Memory B cell (primary cell): ENCODE measurements at regions not wholly inside any gene's neighbourhood (a gene's known extent, or its start where the extent isn't known, plus 50 kb on each side); places are given as distances from the start of the nearest gene placed in this dataset.

ENCODE experiments used
- ATAC-seq: fragments of 150-1000 bp; cut with Tn5 transposase; 2 replicates; pipeline ENCODE4 v1.10.0; 2021; ENCODE audit warnings: low read depth, mild to moderate bottlenecking, moderate library complexity
- DNase-seq, 2 donors: peaks; one replicate each; pipeline ENCODE4 v3.0.0; 2022; ENCODE audit warnings: low spot score in 2 of 2
- H3K27ac Mint-ChIP-seq: one replicate; pipeline ENCODE4 v1.8.0; 2022; ENCODE audit warnings: mild to moderate bottlenecking, moderate library complexity, mixed read lengths
- H3K27me3 Mint-ChIP-seq: one replicate; pipeline ENCODE4 v1.8.0; 2022; ENCODE audit warnings: mixed read lengths
- H3K36me3 Mint-ChIP-seq: one replicate; pipeline ENCODE4 v1.8.0; 2022; ENCODE audit warnings: mild to moderate bottlenecking, mixed read lengths
- H3K4me1 Mint-ChIP-seq: one replicate; pipeline ENCODE4 v1.8.0; 2022; ENCODE audit warnings: mixed read lengths
- H3K4me3 Mint-ChIP-seq: one replicate; pipeline ENCODE4 v1.8.0; 2022; ENCODE audit warnings: mild to moderate bottlenecking, moderate library complexity, mixed read lengths
- H3K9me3 Mint-ChIP-seq: one replicate; pipeline ENCODE4 v1.8.0; 2022; ENCODE audit warnings: mixed read lengths

- Mint-ChIP-seq H3K27ac (no peak overlapping the region), H3K4me3 (no peak overlapping the region), H3K9me3 (no peaks in the 10 kb centered on the region), H3K27me3 (no peaks in the 10 kb centered on the region), H3K36me3 (no peaks in the 10 kb centered on the region), H3K4me1 (no peaks in the 10 kb centered on the region)
- no peak for ATAC-seq
- DNase-seq: no peak
These were observed 921.9 kb downstream of the QKI start for GRCh38 chr6:164336455-164336854.

GRCh38 chr6:164331026-164331425, 916.5 kb downstream of the QKI start:
- no peaks in the 10 kb centered on the region for H3K4me1 Mint-ChIP-seq
- H3K9me3 Mint-ChIP-seq: no peaks in the 10 kb centered on the region
- no peak overlapping the region for H3K27ac Mint-ChIP-seq
- DNase-seq (no peak), ATAC-seq (no peak)
- no peak overlapping the region for H3K4me3 Mint-ChIP-seq
- H3K27me3 Mint-ChIP-seq: no peaks in the 10 kb centered on the region
- H3K36me3 Mint-ChIP-seq: no peaks in the 10 kb centered on the region

DNA sequence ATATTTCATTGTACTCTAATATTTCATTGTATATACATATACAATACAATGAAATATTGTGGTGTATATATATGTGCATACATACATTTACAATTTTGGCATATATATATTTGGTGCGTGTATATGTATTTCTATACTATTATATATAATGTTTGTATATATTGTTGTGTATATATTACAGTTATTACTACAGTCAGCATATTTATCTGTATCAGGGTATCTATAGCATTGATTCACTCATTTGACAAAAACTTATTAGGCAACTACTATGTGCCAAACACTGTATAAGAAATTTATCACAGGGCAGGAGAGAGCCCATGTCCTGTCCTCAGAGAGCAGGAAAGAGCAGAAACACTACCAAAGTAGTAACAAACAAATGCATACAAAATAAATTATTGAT, 910.6 kb downstream of the QKI start:
- no peak overlapping the region for H3K4me3 Mint-ChIP-seq
- H3K9me3 Mint-ChIP-seq: peaks cover 4% of the 10 kb centered on the region
- no peaks in the 10 kb centered on the region for H3K4me1 Mint-ChIP-seq
- no peak for DNase-seq
- no peaks in the 10 kb centered on the region for H3K27me3 Mint-ChIP-seq
- no peak overlapping the region for H3K27ac Mint-ChIP-seq
- H3K36me3 Mint-ChIP-seq: no peaks in the 10 kb centered on the region
- no peak for ATAC-seq

GRCh38 chr6:164322533-164322932, 908.0 kb downstream of the QKI start:
- Mint-ChIP-seq H3K9me3 (peaks cover 6% of the 10 kb centered on the region), H3K4me3 (no peak overlapping the region), H3K27ac (no peak overlapping the region), H3K4me1 (no peaks in the 10 kb centered on the region), H3K27me3 (no peaks in the 10 kb centered on the region), H3K36me3 (no peaks in the 10 kb centered on the region)
- ATAC-seq (no peak), DNase-seq (no peak)

GRCh38 chr6:164321297-164321696, 906.8 kb downstream of the QKI start:
- H3K9me3 Mint-ChIP-seq: peaks cover 6% of the 10 kb centered on the region

GRCh38 chr6:164315376-164315775, 900.9 kb downstream of the QKI start:
- Mint-ChIP-seq H3K27me3 (no peaks in the 10 kb centered on the region), H3K36me3 (no peaks in the 10 kb centered on the region), H3K27ac (no peak overlapping the region), H3K4me3 (no peak overlapping the region), H3K4me1 (no peaks in the 10 kb centered on the region), H3K9me3 (peaks cover 2% of the 10 kb centered on the region)
- ATAC-seq: no peak
- DNase-seq: no peak

More at GRCh38 chr6:164321297-164321696, 906.8 kb downstream of the QKI start:
- Mint-ChIP-seq H3K27ac (no peak overlapping the region), H3K36me3 (no peaks in the 10 kb centered on the region), H3K27me3 (no peaks in the 10 kb centered on the region), H3K4me1 (no peaks in the 10 kb centered on the region), H3K4me3 (no peak overlapping the region)
- DNase-seq (no peak), ATAC-seq (no peak)

- no peaks in the 10 kb centered on the region for H3K4me1 Mint-ChIP-seq
- H3K9me3 Mint-ChIP-seq: no peaks in the 10 kb centered on the region
- H3K27me3 Mint-ChIP-seq: no peaks in the 10 kb centered on the region
- no peaks in the 10 kb centered on the region for H3K36me3 Mint-ChIP-seq
- no peak for DNase-seq
- no peak overlapping the region for H3K4me3 Mint-ChIP-seq
- no peak for ATAC-seq
- no peak overlapping the region for H3K27ac Mint-ChIP-seq
These were observed 893.8 kb downstream of the QKI start for GRCh38 chr6:164308339-164308738.

GRCh38 chr6:164303102-164303964, 888.8 kb downstream of the QKI start:
- ATAC-seq (no peak), DNase-seq (no peak)
- Mint-ChIP-seq H3K27me3 (no peaks in the 10 kb centered on the region), H3K4me1 (no peaks in the 10 kb centered on the region), H3K9me3 (peaks cover 1% of the 10 kb centered on the region), H3K36me3 (no peaks in the 10 kb centered on the region), H3K27ac (no peak overlapping the region), H3K4me3 (no peak overlapping the region)

- DNase-seq: no peak
- Mint-ChIP-seq H3K36me3 (no peaks in the 10 kb centered on the region), H3K27me3 (no peaks in the 10 kb centered on the region), H3K4me1 (no peaks in the 10 kb centered on the region), H3K4me3 (no peak overlapping the region), H3K27ac (no peak overlapping the region), H3K9me3 (peaks cover 1% of the 10 kb centered on the region)
- no peak for ATAC-seq
These were observed 881.9 kb downstream of the QKI start for GRCh38 chr6:164296411-164296810.

DNA sequence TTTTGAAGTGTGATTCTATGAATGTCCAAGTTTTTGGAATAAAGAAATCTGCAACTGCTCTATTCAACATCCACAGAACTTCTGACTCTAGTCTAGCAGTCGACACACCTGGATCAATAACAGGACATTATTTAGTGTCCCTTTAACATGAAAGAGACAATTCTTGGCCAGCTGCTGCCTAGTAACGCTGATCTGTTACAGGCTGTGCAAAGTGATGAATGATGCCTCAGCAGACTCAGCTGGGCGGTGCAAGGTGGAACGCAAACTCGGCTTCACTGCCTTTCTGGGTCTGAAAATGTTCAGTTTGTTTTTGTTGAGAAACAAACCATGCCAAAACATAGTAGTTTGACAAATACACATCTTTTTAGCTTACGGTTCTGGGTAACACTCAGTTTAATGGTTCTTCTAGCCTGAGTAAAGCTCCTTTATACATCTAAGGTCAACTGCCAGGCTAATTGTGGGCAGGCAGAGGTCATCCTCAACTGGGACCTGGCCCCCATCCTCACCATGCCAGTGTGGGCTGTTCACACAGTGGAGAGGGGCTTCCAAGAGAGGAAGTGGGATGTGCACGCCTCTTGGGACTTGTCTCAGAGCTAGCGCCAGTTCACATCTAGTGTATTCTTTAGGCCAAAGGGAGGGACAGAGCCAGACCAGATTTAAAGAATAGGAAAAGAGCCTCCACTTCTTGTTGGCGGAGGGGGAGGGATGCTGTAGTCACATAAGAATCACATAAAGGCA, 879.7 kb downstream of the QKI start:
- H3K4me3 Mint-ChIP-seq: no peak overlapping the region
- no peaks in the 10 kb centered on the region for H3K36me3 Mint-ChIP-seq
- no peaks in the 10 kb centered on the region for H3K27me3 Mint-ChIP-seq
- H3K4me1 Mint-ChIP-seq: no peaks in the 10 kb centered on the region
- no peak for ATAC-seq
- H3K9me3 Mint-ChIP-seq: no peaks in the 10 kb centered on the region
- no peak for DNase-seq
- no peak overlapping the region for H3K27ac Mint-ChIP-seq

GRCh38 chr6:164291224-164291623, 876.7 kb downstream of the QKI start:
- DNase-seq (no peak), ATAC-seq (no peak)
- Mint-ChIP-seq H3K4me1 (no peaks in the 10 kb centered on the region), H3K27me3 (no peaks in the 10 kb centered on the region), H3K27ac (no peak overlapping the region), H3K4me3 (no peak overlapping the region), H3K36me3 (no peaks in the 10 kb centered on the region), H3K9me3 (no peaks in the 10 kb centered on the region)

GRCh38 chr6:164290101-164290500, 875.6 kb downstream of the QKI start:
- H3K27me3 Mint-ChIP-seq: no peaks in the 10 kb centered on the region
- H3K36me3 Mint-ChIP-seq: no peaks in the 10 kb centered on the region
- no peak for DNase-seq

GRCh38 chr6:164286011-164286410, 871.5 kb downstream of the QKI start:
- H3K9me3 Mint-ChIP-seq: no peaks in the 10 kb centered on the region
- no peaks in the 10 kb centered on the region for H3K4me1 Mint-ChIP-seq
- H3K27ac Mint-ChIP-seq: no peak overlapping the region
- no peak for ATAC-seq
- no peak for DNase-seq
- no peaks in the 10 kb centered on the region for H3K36me3 Mint-ChIP-seq
- H3K27me3 Mint-ChIP-seq: peaks cover 3% of the 10 kb centered on the region
- no peak overlapping the region for H3K4me3 Mint-ChIP-seq

More at GRCh38 chr6:164290101-164290500, 875.6 kb downstream of the QKI start:
- H3K4me3 Mint-ChIP-seq: no peak overlapping the region
- H3K4me1 Mint-ChIP-seq: no peaks in the 10 kb centered on the region
- H3K9me3 Mint-ChIP-seq: no peaks in the 10 kb centered on the region
- no peak overlapping the region for H3K27ac Mint-ChIP-seq
- no peak for ATAC-seq

GRCh38 chr6:164283574-164283973, 869.1 kb downstream of the QKI start:
- Mint-ChIP-seq H3K27ac (no peak overlapping the region), H3K4me3 (no peak overlapping the region), H3K36me3 (no peaks in the 10 kb centered on the region), H3K9me3 (no peaks in the 10 kb centered on the region), H3K27me3 (peaks cover 3% of the 10 kb centered on the region), H3K4me1 (no peaks in the 10 kb centered on the region)
- ATAC-seq: no peak
- no peak for DNase-seq
